ENCODE measurements at regions not wholly inside any gene's neighbourhood (a gene's known extent, or its start where the extent isn't known, plus 50 kb on each side); places are given as distances from the start of the nearest gene placed in this dataset.

DNA sequence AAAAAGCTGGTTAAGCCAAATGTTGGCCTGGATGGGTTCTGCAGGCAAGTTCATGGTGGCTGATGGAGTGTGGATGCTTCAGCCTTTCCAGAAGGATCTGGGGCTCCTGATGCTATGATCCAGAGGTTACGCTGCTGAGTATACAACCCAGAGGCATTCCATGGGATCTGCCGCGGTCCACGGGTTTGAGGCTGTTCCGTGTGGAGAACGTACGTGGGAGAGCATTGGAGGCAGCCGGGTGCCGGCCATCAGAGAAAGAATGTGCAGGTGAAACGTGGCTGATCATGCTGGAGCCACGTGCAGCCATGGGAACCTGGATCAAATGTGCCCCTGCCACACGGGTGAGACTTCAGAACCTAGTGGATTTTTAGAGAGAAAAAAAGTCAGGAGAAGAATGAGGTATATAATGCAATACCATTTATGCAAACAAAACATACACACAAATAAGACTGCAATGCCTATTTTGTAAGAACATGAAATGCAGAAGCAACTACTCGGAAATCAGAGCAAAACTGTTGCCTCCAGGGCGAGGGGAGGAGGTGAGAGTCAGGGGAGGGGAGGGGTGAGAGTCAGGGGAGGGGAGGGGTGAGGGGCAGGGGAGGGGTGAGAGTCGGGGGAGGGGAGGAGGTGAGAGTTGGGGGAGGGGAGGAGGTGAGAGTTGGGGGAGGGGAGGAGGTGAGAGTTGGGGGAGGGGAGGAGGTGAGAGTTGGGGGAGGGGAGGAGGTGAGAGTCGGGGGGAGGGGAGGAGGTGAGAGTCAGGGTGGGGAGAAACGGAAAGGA lies 116.5 kb upstream of the C1orf174 start:
- Histone ChIP-seq H3K36me3 (ENCODE audit: low read length) (no peaks in the 10 kb centered on the region), H4K20me1 (ENCODE audit: low read depth, low read length) (no peaks in the 10 kb centered on the region), H3K9me2 (replicated peaks; ENCODE audit: insufficient read depth, low read length) (no peaks in the 10 kb centered on the region), H3K79me2 (ENCODE audit: insufficient read depth, low read length) (no peaks in the 10 kb centered on the region), H3K27ac (ENCODE audit: low read depth, low read length) (no peak overlapping the region), H3K9me3 (ENCODE audit: insufficient read depth, low read length) (no peaks in the 10 kb centered on the region), H3F3A (ENCODE audit: insufficient read depth) (peaks cover 6% of the 10 kb centered on the region; the same call in 1 of the 2 replicates), H2AFZ (ENCODE audit: low read depth, low read length, severe bottlenecking) (no peak overlapping the region), H3K27me3 (ENCODE audit: low read length) (no peaks in the 10 kb centered on the region), H3K4me2 (ENCODE audit: low read depth, low read length, poor library complexity, severe bottlenecking) (no peak overlapping the region), H3K4me3 (ENCODE audit: insufficient read depth, low read length, poor library complexity, severe bottlenecking) (no peak overlapping the region), H3K9ac (ENCODE audit: low read length) (no peak overlapping the region)
- no peak for TF ChIP-seq CTCF (IDR thresholded peaks at IDR 0.05; ENCODE audit: insufficient read depth, low read length, poor library complexity, severe bottlenecking)
- TF ChIP-seq EZH2phosphoT487 (conservative IDR thresholded peaks at IDR 0.05; ENCODE audit: low read length) = no peak

DNA sequence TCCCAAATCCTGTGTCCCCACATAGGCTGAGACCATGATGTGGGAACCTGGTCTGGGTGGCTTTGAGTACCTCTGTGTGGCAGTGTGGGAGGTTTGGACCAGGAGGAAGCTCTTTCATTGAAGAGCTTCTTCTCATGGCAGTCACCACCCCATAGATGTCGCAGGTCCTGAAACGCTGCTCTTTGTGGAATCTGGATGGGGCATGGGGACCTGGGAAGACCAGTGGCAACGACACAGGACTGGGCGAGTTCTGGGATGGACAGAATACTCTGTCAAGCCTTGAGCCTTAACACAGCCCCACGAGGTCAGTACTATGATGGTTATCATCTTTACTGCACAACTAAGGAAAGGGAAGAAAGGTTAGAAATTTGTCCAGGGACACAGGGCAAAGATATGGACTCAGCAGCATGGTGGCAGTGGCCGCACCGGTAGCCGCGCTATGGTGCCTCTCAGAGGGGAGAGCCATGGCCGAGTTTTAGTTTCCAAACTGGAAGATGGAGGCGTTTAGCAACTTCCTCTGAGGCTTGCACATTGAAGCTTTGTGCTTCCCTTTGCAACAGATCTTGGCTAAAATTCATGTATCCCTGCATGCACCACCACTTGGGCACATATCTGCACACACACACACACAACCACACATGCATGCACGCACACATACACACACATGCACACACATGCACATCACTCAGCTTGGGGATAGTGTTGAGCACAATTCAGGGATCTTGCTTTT lies 117.7 kb upstream of the C1orf174 start:
- Histone ChIP-seq H2AFZ (ENCODE audit: low read depth, low read length, severe bottlenecking) (no peak overlapping the region), H3K36me3 (ENCODE audit: low read length) (no peaks in the 10 kb centered on the region), H3K4me2 (ENCODE audit: low read depth, low read length, poor library complexity, severe bottlenecking) (no peak overlapping the region), H3K27me3 (ENCODE audit: low read length) (no peaks in the 10 kb centered on the region), H3K9me3 (ENCODE audit: insufficient read depth, low read length) (no peaks in the 10 kb centered on the region), H3K27ac (ENCODE audit: low read depth, low read length) (no peak overlapping the region), H3K9me2 (replicated peaks; ENCODE audit: insufficient read depth, low read length) (no peaks in the 10 kb centered on the region), H3K79me2 (ENCODE audit: insufficient read depth, low read length) (no peaks in the 10 kb centered on the region), H3F3A (ENCODE audit: insufficient read depth) (peaks cover 6% of the 10 kb centered on the region; the same call in 1 of the 2 replicates), H4K20me1 (ENCODE audit: low read depth, low read length) (no peaks in the 10 kb centered on the region), H3K4me3 (ENCODE audit: insufficient read depth, low read length, poor library complexity, severe bottlenecking) (no peak overlapping the region), H3K9ac (ENCODE audit: low read length) (no peak overlapping the region)
- TF ChIP-seq CTCF (IDR thresholded peaks at IDR 0.05; ENCODE audit: insufficient read depth, low read length, poor library complexity, severe bottlenecking) = no peak
- no peak for TF ChIP-seq EZH2phosphoT487 (conservative IDR thresholded peaks at IDR 0.05; ENCODE audit: low read length)

DNA sequence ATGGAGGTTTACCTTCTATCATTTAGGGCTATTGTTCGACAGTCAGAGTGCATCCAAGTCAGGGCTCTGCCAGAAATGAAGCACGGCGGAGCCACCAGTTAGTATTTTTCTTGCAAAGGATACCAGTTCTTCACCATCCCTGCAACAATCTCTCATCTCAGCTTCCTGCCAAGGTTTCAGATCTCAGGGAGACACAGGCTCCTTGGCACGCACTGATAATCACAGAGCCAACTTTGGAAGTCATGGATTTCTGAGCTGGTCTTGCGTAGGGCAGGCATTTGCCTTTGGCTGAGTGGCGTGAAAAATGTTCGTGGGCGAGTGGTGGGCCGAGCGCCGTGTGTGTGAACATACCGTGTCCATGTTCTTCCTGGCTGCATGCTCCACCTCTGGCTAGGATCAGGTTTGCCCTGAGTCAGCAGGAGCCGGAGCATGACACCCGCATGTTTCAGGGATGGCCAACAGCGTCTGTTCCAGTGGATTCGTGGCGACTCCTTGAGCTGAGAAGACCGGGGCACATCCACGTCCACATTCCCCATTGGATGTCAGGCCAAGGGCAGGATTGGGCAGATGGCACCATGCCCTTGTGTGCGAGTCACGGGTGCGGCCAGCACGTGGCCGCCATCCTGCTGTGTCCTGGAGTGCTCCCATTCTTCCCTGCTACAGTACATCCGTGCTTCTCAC lies 118.5 kb upstream of the C1orf174 start:
- H3K36me3 ChIP-seq (ENCODE audit: low read length) = no peaks in the 10 kb centered on the region
- H3K79me2 ChIP-seq (ENCODE audit: insufficient read depth, low read length) = no peaks in the 10 kb centered on the region
- no peaks in the 10 kb centered on the region for H3K9me3 ChIP-seq (ENCODE audit: insufficient read depth, low read length)
- TF ChIP-seq CTCF (IDR thresholded peaks at IDR 0.05; ENCODE audit: insufficient read depth, low read length, poor library complexity, severe bottlenecking) (no peak), EZH2phosphoT487 (conservative IDR thresholded peaks at IDR 0.05; ENCODE audit: low read length) (no peak)
- H3K9ac ChIP-seq (ENCODE audit: low read length) = no peak overlapping the region
- no peak overlapping the region for H2AFZ ChIP-seq (ENCODE audit: low read depth, low read length, severe bottlenecking)
- no peaks in the 10 kb centered on the region for H4K20me1 ChIP-seq (ENCODE audit: low read depth, low read length)
- H3K27ac ChIP-seq (ENCODE audit: low read depth, low read length) = no peak overlapping the region
- no peak overlapping the region for H3K4me3 ChIP-seq (ENCODE audit: insufficient read depth, low read length, poor library complexity, severe bottlenecking)
- H3K27me3 ChIP-seq (ENCODE audit: low read length) = no peaks in the 10 kb centered on the region
- H3K9me2 ChIP-seq (replicated peaks; ENCODE audit: insufficient read depth, low read length) = no peaks in the 10 kb centered on the region
- H3F3A ChIP-seq (ENCODE audit: insufficient read depth) = peaks cover 10% of the 10 kb centered on the region; the same call in 1 of the 2 replicates
- H3K4me2 ChIP-seq (ENCODE audit: low read depth, low read length, poor library complexity, severe bottlenecking) = no peak overlapping the region
